GM19452 (cell line): ENCODE measurements at regions not wholly inside any gene's neighbourhood (a gene's known extent, or its start where the extent isn't known, plus 50 kb on each side); places are given as distances from the start of the nearest gene placed in this dataset.

ENCODE experiments used
- ATAC-seq: cut with Tn5 transposase; IDR thresholded peaks from one replicate; pipeline ENCODE4 v1.9.1; 2021; ENCODE audit not compliant: unreplicated experiment

DNA sequence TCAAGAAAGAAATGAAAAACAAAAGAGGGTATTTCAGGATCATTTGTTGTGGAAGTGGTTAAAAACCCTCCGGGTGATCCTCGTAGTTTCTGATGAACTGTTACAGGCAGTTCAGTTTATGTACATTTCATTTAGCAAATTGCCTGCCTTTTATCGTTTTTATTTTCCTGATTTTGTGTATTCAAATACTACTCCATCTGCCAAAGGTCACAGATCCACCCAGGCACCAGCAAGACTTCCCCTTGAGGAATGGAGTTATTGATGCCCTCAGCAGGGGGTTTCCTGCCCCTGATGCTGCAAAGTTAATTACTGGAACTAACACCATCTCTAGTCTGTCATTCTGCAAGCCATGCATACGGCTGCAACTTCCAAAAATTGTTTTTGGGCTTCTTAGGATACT, 641.9 kb downstream of the SLC4A3 start:
- ATAC-seq: no peak

GRCh38 chr2:220270481-220271070, 643.1 kb downstream of the SLC4A3 start:
- ATAC-seq: no peak

DNA sequence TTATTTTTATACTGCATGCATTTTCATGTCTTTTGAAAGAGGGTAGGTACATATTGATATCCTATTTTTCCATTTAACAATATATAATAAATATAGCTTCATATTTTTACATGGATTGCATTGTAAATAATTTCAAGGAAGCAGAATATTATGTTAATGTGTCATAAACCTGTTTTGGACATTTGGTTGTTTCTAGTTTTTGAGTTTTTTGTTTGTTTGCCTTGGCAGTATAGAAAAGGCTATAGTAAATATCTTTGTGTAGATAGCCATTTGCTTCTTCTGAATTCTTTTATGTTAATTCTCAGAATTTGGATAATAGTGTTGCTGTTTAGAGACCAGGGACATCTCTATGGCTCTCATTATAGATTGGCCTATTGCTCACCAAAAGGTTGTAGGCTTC, 645.2 kb downstream of the SLC4A3 start:
- ATAC-seq: no peak

DNA sequence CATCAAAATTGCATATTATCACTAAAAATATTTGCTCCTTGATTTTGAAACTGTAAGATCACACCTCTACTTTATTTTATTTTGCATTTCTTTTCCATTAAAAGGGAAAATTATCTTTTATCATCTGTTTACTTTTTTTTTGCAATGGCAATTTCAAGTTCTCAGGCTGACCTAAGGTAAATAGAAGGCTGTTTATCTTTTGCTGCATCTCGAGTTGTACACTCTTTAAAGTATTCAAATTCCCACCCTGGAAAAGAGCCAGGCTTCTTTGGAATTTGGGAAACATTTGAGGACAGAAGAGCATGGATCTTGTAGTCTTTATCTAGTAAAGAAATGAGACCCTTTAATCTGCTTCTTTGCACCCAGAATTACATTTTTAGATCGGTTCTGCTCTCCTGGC, 645.7 kb downstream of the SLC4A3 start:
- no peak for ATAC-seq

DNA sequence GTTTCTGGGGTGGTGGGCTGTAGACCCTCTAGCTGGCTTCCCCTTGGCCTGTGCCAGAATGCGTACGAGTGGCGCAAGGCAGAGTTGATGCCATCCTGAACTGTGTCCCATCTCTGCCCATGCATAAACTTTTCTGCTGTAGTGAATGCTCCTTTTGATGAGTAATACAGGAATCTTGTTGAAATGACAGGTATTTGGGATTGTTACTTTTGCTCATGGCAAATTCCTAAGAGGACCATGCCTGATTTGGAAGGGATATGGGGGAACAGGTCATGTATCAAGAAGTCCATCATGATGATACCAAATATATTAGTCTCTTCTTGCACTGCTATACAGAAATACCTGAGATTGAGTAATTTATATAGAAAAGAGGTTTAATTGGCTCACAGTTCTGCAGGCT, 648.0 kb downstream of the SLC4A3 start:
- ATAC-seq: no peak

DNA sequence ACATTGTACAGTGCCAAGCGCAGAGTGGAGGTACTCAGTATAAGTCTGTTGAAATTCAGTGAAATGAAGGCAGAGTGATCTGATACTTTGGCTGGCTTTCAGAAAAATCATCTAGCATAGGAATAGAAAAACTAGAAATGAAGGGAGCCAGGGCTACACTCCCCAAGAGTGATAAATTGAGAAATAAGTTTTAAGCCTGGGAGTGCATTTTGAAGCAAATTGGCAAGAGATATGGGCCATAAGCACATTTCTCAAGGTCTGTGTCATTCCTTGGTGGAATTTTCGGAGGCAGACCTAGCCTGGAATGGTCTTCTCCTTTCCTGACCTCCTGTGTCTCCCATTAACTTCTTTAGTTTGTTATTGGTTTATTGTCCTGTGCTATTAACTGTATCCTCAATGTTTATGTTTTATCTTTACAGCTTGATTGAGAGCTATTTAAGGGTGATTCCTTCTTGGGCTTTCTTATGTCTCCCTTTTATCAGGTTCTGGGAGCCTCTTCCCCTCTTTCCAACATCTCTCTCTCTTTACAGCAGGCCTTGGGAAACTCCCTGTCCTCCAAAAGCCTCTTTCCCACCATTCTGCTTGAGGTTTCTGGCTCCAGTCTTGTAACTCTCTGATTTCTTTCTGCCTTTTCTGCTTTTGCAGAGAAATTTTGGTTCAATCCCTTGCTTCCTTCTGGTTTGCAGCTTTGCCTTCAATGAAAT, 649.5 kb downstream of the SLC4A3 start:
- ATAC-seq: no peak

DNA sequence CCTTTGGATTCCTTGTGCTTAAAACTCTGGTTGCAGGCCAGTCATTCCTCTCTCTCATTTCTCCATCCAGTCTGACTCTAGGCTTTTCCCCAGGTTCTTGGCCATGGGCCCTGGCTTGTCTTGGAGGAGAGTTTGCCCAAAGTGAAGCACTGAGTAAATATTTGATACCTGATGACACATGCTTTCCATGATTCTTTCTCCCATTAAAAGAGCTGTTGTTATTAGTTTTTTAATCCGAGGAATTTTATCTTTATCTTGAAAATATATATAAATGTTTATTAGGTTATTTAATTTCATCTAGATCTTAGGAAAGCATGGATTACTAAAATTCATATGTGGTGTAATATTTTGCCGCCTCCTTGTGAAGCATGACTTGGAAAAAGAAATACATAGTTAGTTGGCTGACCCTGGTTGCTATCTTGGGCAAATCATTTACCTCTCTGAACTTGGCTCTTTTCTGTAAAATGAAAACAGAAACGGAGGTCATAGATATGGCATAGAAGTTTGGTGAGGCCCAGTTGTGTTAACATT, 650.1 kb downstream of the SLC4A3 start:
- no peak for ATAC-seq

- no peak for ATAC-seq
Observed at GRCh38 chr2:220278022-220278421, 650.6 kb downstream of the SLC4A3 start.

GRCh38 chr2:220279372-220279771, 651.9 kb downstream of the SLC4A3 start:
- no peak for ATAC-seq

DNA sequence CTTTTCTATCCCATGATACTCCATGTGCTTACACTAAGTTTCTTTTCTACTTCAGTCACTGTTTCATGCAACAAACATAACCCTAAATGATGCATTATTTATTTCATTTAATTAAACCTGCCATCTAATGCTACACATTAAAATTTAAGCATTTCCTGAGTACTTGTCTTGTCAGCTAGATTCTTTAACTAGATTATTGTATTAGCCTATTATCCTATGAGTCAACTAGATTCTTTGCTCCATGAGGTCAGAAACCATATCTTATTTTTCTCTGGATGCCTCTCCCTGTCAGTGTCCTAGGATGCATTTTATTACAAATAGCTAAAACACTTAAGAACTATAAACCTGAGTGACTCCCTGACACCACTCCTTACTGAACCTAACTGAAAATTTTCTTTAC, 652.4 kb downstream of the SLC4A3 start:
- ATAC-seq: no peak

DNA sequence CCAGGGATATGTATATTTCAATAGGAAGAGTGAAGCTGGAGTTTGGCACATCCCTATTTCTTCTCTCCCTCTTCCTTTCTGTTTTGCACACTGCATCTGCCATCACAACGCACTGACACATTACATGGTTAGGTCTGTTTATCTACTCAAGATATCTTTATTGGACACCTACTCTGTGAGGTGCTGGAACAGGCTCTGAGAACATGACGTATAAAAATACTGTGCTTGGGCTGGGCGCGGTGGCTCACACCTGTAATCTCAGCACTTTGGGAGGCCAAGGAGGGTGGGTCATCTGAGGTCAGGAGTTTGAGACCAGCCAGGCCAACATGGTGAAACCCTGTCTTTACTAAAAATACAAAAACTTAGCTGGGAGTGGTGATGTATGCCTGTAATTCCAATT, 653.3 kb downstream of the SLC4A3 start:
- ATAC-seq: no peak

- no peak for ATAC-seq
Observed at GRCh38 chr2:220281771-220282170, 654.3 kb downstream of the SLC4A3 start.

DNA sequence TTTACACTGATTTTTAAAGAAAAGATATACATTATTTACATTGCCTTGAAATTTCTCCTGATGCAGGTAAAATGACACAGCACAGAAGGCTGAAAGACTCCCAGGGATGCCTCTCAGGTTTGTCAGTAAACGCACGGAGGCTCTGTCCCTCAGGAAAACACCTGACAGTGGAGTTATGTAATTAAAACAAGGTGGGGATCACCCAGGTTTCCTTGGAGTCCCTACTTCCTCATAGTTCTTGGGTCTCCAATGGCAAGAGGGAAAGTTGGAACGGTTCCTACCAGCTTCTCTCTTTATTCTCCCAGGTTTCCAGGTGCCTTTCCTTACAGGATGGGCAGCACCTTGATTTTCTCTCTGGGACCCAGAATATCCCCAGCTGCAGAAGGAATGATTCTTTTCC, 654.8 kb downstream of the SLC4A3 start:
- ATAC-seq: no peak

- no peak for ATAC-seq
Observed at GRCh38 chr2:220293966-220294365, 666.5 kb downstream of the SLC4A3 start.

DNA sequence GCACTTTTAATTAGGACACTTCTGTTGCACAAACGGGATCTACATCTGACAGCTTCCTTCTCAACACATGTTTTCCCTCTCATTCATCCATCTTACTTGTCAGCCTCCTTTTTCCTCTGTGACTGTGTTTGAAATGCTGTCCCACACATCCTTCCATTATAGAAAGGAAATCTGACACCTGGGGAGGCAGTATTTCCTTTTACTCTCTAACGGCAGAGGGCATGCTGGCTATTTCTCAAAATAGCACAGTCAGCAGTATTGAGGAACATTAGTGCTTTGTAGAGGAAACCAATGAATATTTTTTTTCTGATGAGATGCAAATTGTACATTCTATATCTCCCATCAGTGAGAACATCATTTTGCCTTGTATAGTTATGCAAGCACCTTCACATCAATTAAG, 668.7 kb downstream of the SLC4A3 start:
- ATAC-seq: no peak

DNA sequence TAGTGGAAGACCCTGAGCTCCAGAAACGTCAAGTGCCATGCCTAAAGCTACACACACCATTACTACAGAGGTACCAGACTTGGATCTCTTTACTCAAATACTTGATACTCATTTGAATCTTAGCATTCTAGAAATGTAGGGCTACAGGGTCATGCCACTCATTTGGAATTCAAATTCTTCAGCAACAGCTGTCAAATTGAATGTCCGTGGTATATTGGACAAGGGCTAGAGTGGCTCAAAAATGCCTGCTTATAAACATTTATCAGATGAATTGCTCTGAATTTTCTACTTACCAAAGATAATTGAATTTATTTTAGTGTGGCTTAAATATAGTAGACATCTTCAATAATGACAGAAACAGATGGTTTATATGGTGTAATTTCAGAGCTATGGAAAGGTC, 669.7 kb downstream of the SLC4A3 start:
- ATAC-seq: no peak

DNA sequence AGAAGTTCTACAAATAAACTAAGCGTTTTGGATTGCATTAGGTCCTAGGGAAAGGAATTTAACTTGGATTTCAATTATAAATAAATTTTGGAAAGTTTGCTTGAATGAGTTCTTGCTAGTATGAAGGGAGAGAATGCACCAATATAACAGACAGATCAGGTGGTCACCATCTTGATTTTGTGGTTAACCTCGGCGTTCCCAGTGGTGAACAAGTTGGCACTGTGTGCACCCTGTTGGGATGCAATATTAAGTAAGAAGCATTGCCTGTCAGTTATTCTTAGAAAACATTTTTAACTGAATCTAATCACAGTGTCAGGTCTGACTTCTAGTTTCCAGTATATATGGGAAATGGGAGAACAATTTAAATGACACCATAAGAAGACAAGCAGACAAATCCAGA, 673.4 kb downstream of the SLC4A3 start:
- ATAC-seq: no peak

- no peak for ATAC-seq
Observed at GRCh38 chr2:220302756-220303155, 675.3 kb downstream of the SLC4A3 start.

DNA sequence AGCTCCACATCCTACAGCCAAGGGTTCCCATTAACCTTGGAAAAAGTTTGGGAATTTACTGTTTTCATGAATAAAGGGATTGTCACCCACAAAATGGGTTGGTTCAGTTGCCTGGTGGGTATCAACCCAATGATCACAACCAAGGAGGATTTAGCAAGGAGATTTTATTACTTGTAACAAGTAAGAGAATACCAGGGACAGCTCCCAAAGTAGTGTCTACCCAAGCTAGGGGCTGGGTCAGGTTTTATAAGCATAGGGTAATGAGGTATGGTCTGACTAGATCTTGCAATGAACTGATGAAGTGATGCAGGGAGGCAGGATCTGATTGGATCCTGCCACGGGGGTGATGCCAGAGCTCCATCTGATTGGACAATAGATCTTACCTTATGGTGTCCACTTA, 681.8 kb downstream of the SLC4A3 start:
- ATAC-seq: no peak

GRCh38 chr2:220310451-220310861, 683.0 kb downstream of the SLC4A3 start:
- no peak for ATAC-seq

DNA sequence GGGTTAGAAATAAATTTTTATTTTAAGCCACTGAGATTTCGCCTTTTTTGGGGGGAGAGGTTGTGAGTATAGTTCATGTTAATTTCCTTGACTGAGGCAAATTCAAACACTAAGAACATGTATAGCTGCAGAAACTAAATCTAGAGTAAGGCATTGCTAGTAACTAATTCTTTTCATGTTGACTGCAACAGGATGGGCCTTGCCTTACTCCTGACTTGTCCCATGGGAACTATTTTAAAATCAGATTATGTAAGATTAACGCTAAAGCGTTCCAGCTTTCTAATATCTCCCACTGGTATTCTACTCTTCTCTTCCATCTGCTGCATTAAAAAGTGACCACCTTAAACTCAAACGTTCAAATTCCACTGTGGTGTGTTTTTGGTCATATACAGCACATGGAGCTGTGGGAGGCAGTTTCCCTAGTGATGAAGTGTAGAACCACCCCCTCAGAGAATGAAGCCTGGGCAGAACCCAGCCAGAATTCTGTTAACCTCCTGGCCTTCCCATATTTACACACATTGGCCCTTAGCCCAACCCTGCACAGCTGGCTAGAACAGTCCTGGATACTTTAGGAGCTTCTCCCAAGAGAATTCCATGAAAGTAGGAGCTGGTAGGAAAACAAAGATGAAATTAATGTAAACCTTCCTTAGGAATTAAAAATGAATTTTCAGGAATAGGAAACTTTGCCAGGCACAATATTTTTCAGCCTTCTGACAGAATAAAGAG, 687.8 kb downstream of the SLC4A3 start:
- ATAC-seq: no peak

GRCh38 chr2:220318037-220318436, 690.6 kb downstream of the SLC4A3 start:
- no peak for ATAC-seq
